Cardiac muscle cell (in vitro differentiated cells and primary cell): ENCODE measurements at regions not wholly inside any gene's neighbourhood (a gene's known extent, or its start where the extent isn't known, plus 50 kb on each side); places are given as distances from the start of the nearest gene placed in this dataset.

Source experiments
- DNase-seq, 2 donors: peaks; one replicate each; pipeline versions ENCODE4 v3.0.0 to v3.0.0-alpha.2; 2010 to 2017; ENCODE audit warnings: low read depth in 1 of 2, low spot score in 1 of 2
- H3K27ac ChIP-seq: fragments of 200-600 bp; sonication (generic); 2 replicates; pipeline ENCODE4 v1.5.1; 2016
- H3K27me3 ChIP-seq: fragments of 200-600 bp; sonication (generic); 2 replicates; pipeline ENCODE4 v1.6.0; 2016; ENCODE audit warnings: control low read depth
- H3K36me3 ChIP-seq: fragments of 200-600 bp; sonication (generic); 2 replicates; pipeline ENCODE4 v1.5.1; 2016; ENCODE audit warnings: control low read depth
- H3K4me1 ChIP-seq: fragments of 200-600 bp; sonication (generic); 2 replicates; pipeline ENCODE4 v1.8.1; 2017; ENCODE audit warnings: low read depth, mild to moderate bottlenecking, mixed run types
- H3K4me3 ChIP-seq: fragments of 200-600 bp; sonication (generic); 2 replicates; pipeline ENCODE4 v1.5.1; 2016; ENCODE audit warnings: mild to moderate bottlenecking
- H3K9me3 ChIP-seq: fragments of 200-600 bp; sonication (generic); 2 replicates; pipeline ENCODE4 v1.5.1; 2017; ENCODE audit warnings: low read depth, mild to moderate bottlenecking, control low read depth
- TF ChIP-seq, protein P1 (sequence below): IDR thresholded peaks from 2 replicates; pipeline ENCODE4 v1.5.1; 2012; ENCODE audit warnings: low read depth, mild to moderate bottlenecking, low read length

GRCh38 chr1:36588972-36589371 lies 106.3 kb upstream of the CSF3R start:
- Histone ChIP-seq H3K4me3 (no peak overlapping the region), H3K27me3 (peaks cover 3% of the 10 kb centered on the region), H3K9me3 (no peaks in the 10 kb centered on the region), H3K36me3 (no peaks in the 10 kb centered on the region), H3K27ac (no peak overlapping the region), H3K4me1 (no peaks in the 10 kb centered on the region)
- DNase-seq = no peak
- TF ChIP-seq, protein P1, sequence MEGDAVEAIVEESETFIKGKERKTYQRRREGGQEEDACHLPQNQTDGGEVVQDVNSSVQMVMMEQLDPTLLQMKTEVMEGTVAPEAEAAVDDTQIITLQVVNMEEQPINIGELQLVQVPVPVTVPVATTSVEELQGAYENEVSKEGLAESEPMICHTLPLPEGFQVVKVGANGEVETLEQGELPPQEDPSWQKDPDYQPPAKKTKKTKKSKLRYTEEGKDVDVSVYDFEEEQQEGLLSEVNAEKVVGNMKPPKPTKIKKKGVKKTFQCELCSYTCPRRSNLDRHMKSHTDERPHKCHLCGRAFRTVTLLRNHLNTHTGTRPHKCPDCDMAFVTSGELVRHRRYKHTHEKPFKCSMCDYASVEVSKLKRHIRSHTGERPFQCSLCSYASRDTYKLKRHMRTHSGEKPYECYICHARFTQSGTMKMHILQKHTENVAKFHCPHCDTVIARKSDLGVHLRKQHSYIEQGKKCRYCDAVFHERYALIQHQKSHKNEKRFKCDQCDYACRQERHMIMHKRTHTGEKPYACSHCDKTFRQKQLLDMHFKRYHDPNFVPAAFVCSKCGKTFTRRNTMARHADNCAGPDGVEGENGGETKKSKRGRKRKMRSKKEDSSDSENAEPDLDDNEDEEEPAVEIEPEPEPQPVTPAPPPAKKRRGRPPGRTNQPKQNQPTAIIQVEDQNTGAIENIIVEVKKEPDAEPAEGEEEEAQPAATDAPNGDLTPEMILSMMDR = no peak

GRCh38 chr1:36585569-36586548 lies 103.1 kb upstream of the CSF3R start:
- DNase-seq = no peak
- TF ChIP-seq, protein P1 = no peak

GRCh38 chr1:36584874-36585453 lies 102.3 kb upstream of the CSF3R start:
- H3K27me3 ChIP-seq = peaks cover 3% of the 10 kb centered on the region

More at GRCh38 chr1:36585569-36586548, 103.1 kb upstream of the CSF3R start:
- H3K27me3 ChIP-seq = peaks cover 3% of the 10 kb centered on the region
- no peaks in the 10 kb centered on the region for H3K9me3 ChIP-seq
- H3K4me1 ChIP-seq = no peaks in the 10 kb centered on the region
- H3K36me3 ChIP-seq = no peaks in the 10 kb centered on the region
- no peak overlapping the region for H3K27ac ChIP-seq
- H3K4me3 ChIP-seq = no peak overlapping the region

GRCh38 chr1:36583980-36584782 lies 101.5 kb upstream of the CSF3R start:
- no peak overlapping the region for H3K4me3 ChIP-seq
- peaks cover 3% of the 10 kb centered on the region for H3K27me3 ChIP-seq
- TF ChIP-seq, protein P1 = no peak
- DNase-seq = no peak
- no peaks in the 10 kb centered on the region for H3K4me1 ChIP-seq
- H3K9me3 ChIP-seq = no peaks in the 10 kb centered on the region
- no peak overlapping the region for H3K27ac ChIP-seq
- H3K36me3 ChIP-seq = no peaks in the 10 kb centered on the region

More at GRCh38 chr1:36584874-36585453, 102.3 kb upstream of the CSF3R start:
- Histone ChIP-seq H3K27ac (no peak overlapping the region), H3K36me3 (no peaks in the 10 kb centered on the region), H3K4me3 (no peak overlapping the region), H3K9me3 (no peaks in the 10 kb centered on the region), H3K4me1 (no peaks in the 10 kb centered on the region)
- TF ChIP-seq, protein P1 = no peak
- DNase-seq = no peak

GRCh38 chr1:36583080-36583479 lies 100.4 kb upstream of the CSF3R start:
- TF ChIP-seq, protein P1 = no peak
- H3K4me1 ChIP-seq = no peaks in the 10 kb centered on the region
- H3K9me3 ChIP-seq = no peaks in the 10 kb centered on the region
- DNase-seq = no peak
- no peaks in the 10 kb centered on the region for H3K36me3 ChIP-seq
- peaks cover 3% of the 10 kb centered on the region for H3K27me3 ChIP-seq
- H3K4me3 ChIP-seq = no peak overlapping the region
- H3K27ac ChIP-seq = no peak overlapping the region
